Activated T-cell treated with anti-CD3 and anti-CD28 coated beads, Interleukin-2, amount 50 U/mL, for 72 hours (primary cell): ENCODE measurements at regions not wholly inside any gene's neighbourhood (a gene's known extent, or its start where the extent isn't known, plus 50 kb on each side); places are given as distances from the start of the nearest gene placed in this dataset.

Experiments used
- ATAC-seq, 2 donors: fragments of 150-1000 bp; cut with Tn5 transposase; replicated peaks in 1 of 2; 2 replicates each; pipeline ENCODE4 v1.10.0; 2021; ENCODE audit warnings: moderate library complexity in 2 of 2, mild to moderate bottlenecking in 1 of 2
- DNase-seq, 2 donors: peaks; one replicate each; pipeline ENCODE4 v3.0.0; 2021 to 2022; ENCODE audit warnings: mixed read lengths in 1 of 2
- H3K27ac Mint-ChIP-seq: one replicate; pipeline ENCODE4 v1.8.0; 2022; ENCODE audit warnings: mild to moderate bottlenecking, moderate library complexity, mixed read lengths
- H3K27me3 Mint-ChIP-seq: one replicate; pipeline ENCODE4 v1.8.0; 2022; ENCODE audit warnings: low read depth, mixed read lengths
- H3K36me3 Mint-ChIP-seq, 2 donors: one replicate each; pipeline ENCODE4 v1.8.0; 2022; ENCODE audit warnings: mixed read lengths in 2 of 2, mild to moderate bottlenecking in 1 of 2; ENCODE audit not compliant: insufficient read depth in 2 of 2
- H3K4me1 Mint-ChIP-seq: one replicate; pipeline ENCODE4 v1.8.0; 2022; ENCODE audit warnings: low read depth, mixed read lengths
- H3K4me3 Mint-ChIP-seq, 2 donors: one replicate each; pipeline ENCODE4 v1.8.0; 2022; ENCODE audit warnings: mild to moderate bottlenecking in 2 of 2, mixed read lengths in 2 of 2, moderate library complexity in 2 of 2
- H3K9me3 Mint-ChIP-seq, 2 donors: one replicate each; pipeline ENCODE4 v1.8.0; 2022; ENCODE audit warnings: mixed read lengths in 2 of 2

DNA sequence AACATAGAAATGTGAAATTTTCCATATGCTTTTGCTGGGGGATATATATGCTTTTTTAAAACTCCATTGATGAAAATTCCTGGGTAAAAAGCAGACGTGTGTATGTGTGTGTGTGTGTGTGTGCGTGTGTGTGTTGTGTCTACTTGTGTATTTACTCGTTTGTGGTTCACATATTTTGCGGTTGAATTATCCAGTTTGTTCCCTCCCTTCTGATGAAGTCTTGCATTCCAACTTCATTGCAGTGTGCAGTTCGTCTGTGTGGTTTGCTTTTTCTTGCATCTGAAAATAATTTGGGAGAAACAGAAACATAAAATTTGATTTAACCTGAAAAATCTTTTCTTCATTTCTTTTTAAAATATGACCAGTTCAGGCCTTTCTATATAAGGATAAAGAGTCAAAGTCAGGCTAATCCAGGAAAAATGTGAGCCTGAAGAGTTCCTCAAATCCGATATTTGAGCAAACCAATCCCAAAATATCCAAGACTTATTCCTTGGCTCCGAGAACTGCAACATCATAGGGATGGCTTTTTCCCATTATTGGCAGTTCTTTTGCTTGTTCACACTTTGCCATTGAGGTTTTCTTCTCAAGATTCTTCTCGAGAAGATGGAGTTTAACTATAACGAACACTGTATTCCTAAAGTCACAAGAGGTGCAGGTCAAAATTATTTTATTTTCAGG, 202.2 kb upstream of the CCN2 start:
- no peak overlapping the region for H3K27ac Mint-ChIP-seq

DNA sequence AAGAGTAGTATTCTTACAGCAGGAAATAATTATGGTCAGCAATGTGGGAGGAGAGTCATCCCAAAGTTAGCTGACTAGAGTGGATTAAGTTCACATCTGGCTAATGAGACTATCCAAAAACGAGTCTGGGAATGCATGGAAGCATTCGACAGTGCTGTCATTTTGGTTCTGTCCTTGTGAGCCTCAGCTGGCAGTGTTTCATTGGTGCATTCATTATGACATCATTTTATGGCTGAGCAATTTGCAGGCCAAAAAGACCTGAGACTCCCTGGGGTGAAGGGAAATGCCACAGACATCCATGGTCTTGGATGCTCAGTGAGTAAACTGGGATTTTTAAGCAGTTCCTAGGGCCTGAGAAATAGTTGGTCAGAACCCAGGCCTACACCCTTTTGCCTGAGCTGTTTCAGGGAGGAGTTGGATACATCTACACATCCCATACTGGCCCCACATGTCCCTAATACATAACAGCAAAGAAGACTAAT, 196.4 kb upstream of the CCN2 start:
- Mint-ChIP-seq H3K27me3 (no peaks in the 10 kb centered on the region), H3K9me3 (peaks cover 0 to 1% of the 10 kb centered on the region in 2 donors), H3K36me3 (no peaks in the 10 kb centered on the region), H3K27ac (no peak overlapping the region), H3K4me1 (no peaks in the 10 kb centered on the region), H3K4me3 (no peak overlapping the region)
- DNase-seq (no peak), ATAC-seq (no peak)

More for the DNA sequence above, 202.2 kb upstream of the CCN2 start:
- no peaks in the 10 kb centered on the region for H3K4me1 Mint-ChIP-seq
- no peak for ATAC-seq
- no peak for DNase-seq
- H3K36me3 Mint-ChIP-seq: no peaks in the 10 kb centered on the region
- no peaks in the 10 kb centered on the region for H3K27me3 Mint-ChIP-seq
- no peak overlapping the region for H3K4me3 Mint-ChIP-seq
- peaks cover 0 to 1% of the 10 kb centered on the region in 2 donors for H3K9me3 Mint-ChIP-seq

DNA sequence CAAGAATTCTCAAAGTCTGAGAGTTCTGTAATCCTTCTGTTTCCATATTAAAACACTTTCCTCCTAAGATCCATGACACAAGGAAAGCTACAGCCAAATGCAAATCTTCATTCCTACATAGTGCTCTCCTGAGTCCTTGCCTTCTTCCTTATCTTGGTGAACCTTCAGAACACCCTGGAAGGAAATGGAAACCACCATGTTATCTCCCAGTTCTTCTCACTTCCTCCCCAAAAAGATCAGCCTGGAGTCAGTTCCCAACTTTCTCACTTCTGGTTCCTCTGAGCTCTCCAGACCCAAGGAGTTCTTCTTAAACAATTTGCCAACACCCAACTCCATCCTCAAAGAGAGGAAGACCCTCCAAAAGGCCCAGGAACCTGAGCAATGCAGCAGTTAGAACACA, 193.3 kb upstream of the CCN2 start:
- ATAC-seq (no peak), DNase-seq (no peak)
- no peaks in the 10 kb centered on the region for H3K9me3 Mint-ChIP-seq
- no peak overlapping the region for H3K4me3 Mint-ChIP-seq
- no peak overlapping the region for H3K27ac Mint-ChIP-seq
- no peaks in the 10 kb centered on the region for H3K27me3 Mint-ChIP-seq
- no peaks in the 10 kb centered on the region for H3K36me3 Mint-ChIP-seq
- no peaks in the 10 kb centered on the region for H3K4me1 Mint-ChIP-seq

DNA sequence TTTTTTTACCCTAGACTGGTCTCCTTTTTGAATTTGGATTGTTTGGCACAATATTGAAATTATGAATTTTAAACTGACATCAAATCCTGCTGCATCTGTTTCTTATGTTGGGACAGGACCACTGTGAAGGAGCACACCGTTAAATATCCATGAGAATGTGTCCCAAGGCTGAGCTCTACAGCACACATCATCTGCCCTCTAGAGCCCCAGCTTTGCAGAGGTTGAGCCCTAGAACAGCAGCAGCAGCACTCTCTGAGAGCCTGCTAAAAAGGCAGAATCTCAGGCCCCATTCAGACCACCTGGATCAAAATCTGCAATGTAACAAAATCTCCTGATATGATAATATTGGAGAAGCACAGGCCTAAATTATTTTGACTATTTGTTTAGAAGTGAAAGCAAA, 192.1 kb upstream of the CCN2 start:
- Mint-ChIP-seq H3K27ac (no peak overlapping the region), H3K36me3 (no peaks in the 10 kb centered on the region), H3K27me3 (no peaks in the 10 kb centered on the region), H3K9me3 (no peaks in the 10 kb centered on the region), H3K4me1 (no peaks in the 10 kb centered on the region), H3K4me3 (no peak overlapping the region)
- DNase-seq (no peak), ATAC-seq (no peak)

DNA sequence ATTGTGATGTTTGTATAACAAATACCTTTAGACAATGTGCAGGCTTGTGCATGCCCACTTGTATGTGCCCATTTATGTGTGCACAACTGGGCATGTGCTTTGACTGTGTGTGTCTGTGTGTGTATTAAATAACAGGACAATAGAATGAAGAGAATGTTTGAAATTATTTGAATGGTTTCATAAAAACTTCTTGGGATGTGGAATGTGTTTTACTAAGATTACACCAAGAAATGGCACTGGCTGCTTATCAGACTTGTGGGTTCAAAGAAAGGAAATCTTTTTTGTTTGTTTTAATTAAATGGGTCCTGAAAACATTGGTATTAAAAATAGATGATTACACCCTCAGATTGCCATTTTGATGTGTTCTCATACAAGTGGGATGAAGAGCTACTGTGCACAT, 191.6 kb upstream of the CCN2 start:
- H3K4me3 Mint-ChIP-seq: no peak overlapping the region
- no peaks in the 10 kb centered on the region for H3K4me1 Mint-ChIP-seq
- no peaks in the 10 kb centered on the region for H3K36me3 Mint-ChIP-seq
- no peak for DNase-seq
- ATAC-seq: no peak
- H3K27me3 Mint-ChIP-seq: no peaks in the 10 kb centered on the region
- no peak overlapping the region for H3K27ac Mint-ChIP-seq
- H3K9me3 Mint-ChIP-seq: no peaks in the 10 kb centered on the region

GRCh38 chr6:132142308-132142707, 191.1 kb upstream of the CCN2 start:
- no peaks in the 10 kb centered on the region for H3K9me3 Mint-ChIP-seq
- no peak overlapping the region for H3K4me3 Mint-ChIP-seq
- no peak for ATAC-seq
- H3K4me1 Mint-ChIP-seq: no peaks in the 10 kb centered on the region
- no peak for DNase-seq
- H3K27me3 Mint-ChIP-seq: no peaks in the 10 kb centered on the region
- H3K27ac Mint-ChIP-seq: no peak overlapping the region
- H3K36me3 Mint-ChIP-seq: no peaks in the 10 kb centered on the region

DNA sequence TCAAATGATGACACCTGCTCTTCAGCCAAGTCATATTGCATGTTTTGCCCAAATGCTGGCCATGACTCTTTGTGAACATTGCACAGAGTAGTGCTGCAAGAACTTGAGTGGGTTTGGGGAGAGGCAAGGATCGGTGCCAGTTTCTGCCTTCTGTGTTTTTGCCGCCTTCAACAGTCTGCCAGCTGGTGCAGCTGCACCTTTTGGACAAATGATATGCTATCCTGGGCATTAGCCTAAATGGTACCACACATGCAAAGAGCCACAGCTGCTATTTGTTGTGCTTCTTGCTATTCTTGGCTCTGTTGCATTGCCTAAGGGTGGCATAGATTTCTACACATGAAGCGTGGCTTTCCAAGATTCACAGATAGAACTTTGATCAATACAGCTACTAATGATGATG, 189.0 kb upstream of the CCN2 start:
- H3K36me3 Mint-ChIP-seq: no peaks in the 10 kb centered on the region
- no peak overlapping the region for H3K4me3 Mint-ChIP-seq
- H3K9me3 Mint-ChIP-seq: no peaks in the 10 kb centered on the region
- H3K4me1 Mint-ChIP-seq: no peaks in the 10 kb centered on the region
- ATAC-seq (no peak), DNase-seq (no peak)
- H3K27ac Mint-ChIP-seq: no peak overlapping the region
- no peaks in the 10 kb centered on the region for H3K27me3 Mint-ChIP-seq

- Mint-ChIP-seq H3K9me3 (no peaks in the 10 kb centered on the region), H3K27ac (no peak overlapping the region), H3K36me3 (no peaks in the 10 kb centered on the region), H3K27me3 (no peaks in the 10 kb centered on the region), H3K4me1 (no peaks in the 10 kb centered on the region), H3K4me3 (no peak overlapping the region)
- no peak for ATAC-seq
- no peak for DNase-seq
Observed at GRCh38 chr6:132139611-132140010, 188.4 kb upstream of the CCN2 start.

- Mint-ChIP-seq H3K9me3 (no peaks in the 10 kb centered on the region), H3K4me3 (no peak overlapping the region), H3K4me1 (no peaks in the 10 kb centered on the region), H3K27me3 (no peaks in the 10 kb centered on the region), H3K36me3 (no peaks in the 10 kb centered on the region), H3K27ac (no peak overlapping the region)
- DNase-seq: no peak
- ATAC-seq: no peak
Observed at GRCh38 chr6:132136981-132137380, 185.8 kb upstream of the CCN2 start.

DNA sequence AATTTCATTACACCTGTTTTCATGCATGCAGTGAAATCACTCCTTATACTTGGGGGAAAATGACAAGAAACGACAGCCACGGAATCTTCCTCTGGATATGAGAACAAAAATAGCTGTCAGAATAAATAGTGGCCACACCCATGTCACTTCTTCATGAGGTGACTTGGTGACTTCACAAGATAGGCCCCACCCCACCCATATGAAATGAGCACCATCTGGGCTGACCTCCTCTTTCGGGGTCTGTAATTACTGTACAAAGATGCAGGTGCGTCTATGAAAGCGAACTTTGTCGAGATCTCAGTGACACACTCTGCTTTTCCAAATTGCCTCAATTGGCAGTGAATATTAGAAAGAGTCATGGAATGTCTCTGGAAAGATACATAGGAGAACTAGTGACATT, 184.2 kb upstream of the CCN2 start:
- no peak overlapping the region for H3K4me3 Mint-ChIP-seq
- H3K36me3 Mint-ChIP-seq: no peaks in the 10 kb centered on the region
- DNase-seq (no peak), ATAC-seq (no peak)
- no peaks in the 10 kb centered on the region for H3K4me1 Mint-ChIP-seq
- H3K27me3 Mint-ChIP-seq: peaks cover 13% of the 10 kb centered on the region
- no peak overlapping the region for H3K27ac Mint-ChIP-seq
- no peaks in the 10 kb centered on the region for H3K9me3 Mint-ChIP-seq

DNA sequence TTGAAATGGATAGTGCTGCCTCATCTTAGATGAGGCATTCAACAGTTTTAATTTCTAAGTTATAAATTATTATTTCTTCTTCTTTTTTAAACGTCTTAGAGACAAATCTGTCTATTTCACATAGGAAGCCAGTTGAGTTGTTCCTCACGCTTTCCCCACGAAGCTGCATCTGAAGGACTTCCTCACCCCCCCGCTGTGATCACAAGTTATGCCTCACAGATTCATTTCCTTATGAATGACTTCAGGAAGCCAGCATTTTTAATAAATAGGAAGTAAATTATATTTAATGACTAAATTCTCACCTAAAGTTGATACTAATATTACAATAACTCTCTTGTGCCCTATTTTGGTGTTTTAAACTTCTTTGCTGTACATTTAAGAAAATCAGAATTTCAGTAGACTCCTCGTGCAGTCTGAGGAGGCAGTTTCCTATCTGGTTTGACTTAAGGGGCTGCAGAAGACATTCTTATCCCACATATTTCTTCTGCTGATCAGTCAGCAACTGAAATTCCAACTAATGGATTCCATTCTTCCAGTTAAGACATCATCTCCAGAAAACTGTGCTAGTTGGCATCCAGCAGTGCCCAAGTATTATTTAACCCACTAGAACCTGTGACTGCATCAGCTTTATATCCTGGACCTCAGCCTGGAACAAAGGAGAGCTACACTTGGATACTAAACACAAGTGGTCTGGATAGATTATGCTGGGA, 182.7 kb upstream of the CCN2 start:
- H3K36me3 Mint-ChIP-seq: no peaks in the 10 kb centered on the region
- peaks cover 13% of the 10 kb centered on the region for H3K27me3 Mint-ChIP-seq
- no peaks in the 10 kb centered on the region for H3K4me1 Mint-ChIP-seq
- DNase-seq (no peak), ATAC-seq (no peak)
- H3K9me3 Mint-ChIP-seq: no peaks in the 10 kb centered on the region
- no peak overlapping the region for H3K27ac Mint-ChIP-seq
- H3K4me3 Mint-ChIP-seq: no peak overlapping the region

DNA sequence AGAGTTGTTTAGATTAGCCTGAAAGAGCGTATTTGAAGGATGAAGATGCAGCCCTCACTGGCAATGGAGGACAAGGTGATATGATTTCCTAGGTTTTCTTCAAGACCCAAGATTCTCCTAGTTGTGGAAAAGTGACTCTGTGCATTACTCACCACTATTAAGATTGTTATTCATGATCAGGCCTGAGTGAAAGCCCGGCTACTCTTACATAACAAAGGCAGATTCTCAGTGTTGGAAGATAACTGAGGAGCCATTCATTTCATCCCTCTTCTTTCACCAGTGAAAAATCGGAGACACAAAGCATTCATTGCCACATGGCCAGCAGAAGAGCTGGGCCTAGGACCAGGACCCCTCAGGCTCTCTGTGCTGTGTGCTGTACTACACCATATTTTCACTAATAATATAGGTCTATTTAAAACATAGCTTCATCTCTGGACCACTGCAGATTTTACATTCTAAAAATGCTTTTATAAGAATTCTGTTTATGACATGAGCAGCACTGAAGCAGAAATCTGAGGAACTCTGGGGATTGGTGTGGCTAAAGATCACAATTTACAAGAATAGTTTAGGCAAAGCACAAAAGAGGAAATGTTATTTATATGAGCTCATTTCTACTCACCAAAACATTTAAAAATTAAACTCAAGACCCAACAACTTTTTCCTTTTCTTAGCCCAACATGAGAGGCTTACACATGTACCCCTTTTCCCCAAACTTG, 181.9 kb upstream of the CCN2 start:
- no peaks in the 10 kb centered on the region for H3K36me3 Mint-ChIP-seq
- H3K4me3 Mint-ChIP-seq: no peak overlapping the region
- no peaks in the 10 kb centered on the region for H3K9me3 Mint-ChIP-seq
- H3K27ac Mint-ChIP-seq: no peak overlapping the region
- ATAC-seq: no peak
- DNase-seq: no peak
- H3K4me1 Mint-ChIP-seq: no peaks in the 10 kb centered on the region
- peaks cover 13% of the 10 kb centered on the region for H3K27me3 Mint-ChIP-seq

GRCh38 chr6:132132422-132132821, 181.2 kb upstream of the CCN2 start:
- Mint-ChIP-seq H3K27ac (no peak overlapping the region), H3K9me3 (no peaks in the 10 kb centered on the region), H3K4me1 (no peaks in the 10 kb centered on the region), H3K36me3 (no peaks in the 10 kb centered on the region), H3K4me3 (no peak overlapping the region), H3K27me3 (peaks cover 13% of the 10 kb centered on the region)
- DNase-seq (no peak), ATAC-seq (no peak)
